NCI-H748 (cell line): ENCODE measurements at regions not wholly inside any gene's neighbourhood (a gene's known extent, or its start where the extent isn't known, plus 50 kb on each side); places are given as distances from the start of the nearest gene placed in this dataset.

Experiments
- DNase-seq: peaks from one replicate; lab custom pipeline; 2025; ENCODE audit not compliant: unreplicated experiment; lab: John Stamatoyannopoulos, UW

GRCh38 chr1:29688471-29689365 lies 452.4 kb downstream of the PTPRU start:
- no peak for DNase-seq

GRCh38 chr1:29687601-29688244 lies 451.4 kb downstream of the PTPRU start:
- DNase-seq, result no peak

- DNase-seq, result no peak
Measured at GRCh38 chr1:29687166-29687565, 450.8 kb downstream of the PTPRU start.

GRCh38 chr1:29686012-29686930 lies 449.9 kb downstream of the PTPRU start:
- DNase-seq, result no peak

- no peak for DNase-seq
Measured at GRCh38 chr1:29685387-29685786, 449.1 kb downstream of the PTPRU start.

GRCh38 chr1:29684141-29684540 lies 447.8 kb downstream of the PTPRU start:
- no peak for DNase-seq

GRCh38 chr1:29683472-29683871 lies 447.1 kb downstream of the PTPRU start:
- DNase-seq, result no peak

- DNase-seq, result no peak
Measured at GRCh38 chr1:29682919-29683295, 446.6 kb downstream of the PTPRU start.

- no peak for DNase-seq
Measured at GRCh38 chr1:29682171-29682918, 446.0 kb downstream of the PTPRU start.

GRCh38 chr1:29681416-29681815 lies 445.1 kb downstream of the PTPRU start:
- DNase-seq, result peak; percentile 18

- DNase-seq, result no peak
Measured at GRCh38 chr1:29679828-29680558, 443.7 kb downstream of the PTPRU start.

- DNase-seq, result no peak
Measured at GRCh38 chr1:29679316-29679715, 443.0 kb downstream of the PTPRU start.

- no peak for DNase-seq
Measured at GRCh38 chr1:29677028-29678024, 441.0 kb downstream of the PTPRU start.

GRCh38 chr1:29676496-29676895 lies 440.2 kb downstream of the PTPRU start:
- no peak for DNase-seq

- peak; percentile 13 for DNase-seq
Measured at GRCh38 chr1:29675481-29676263, 439.4 kb downstream of the PTPRU start.

- DNase-seq, result no peak
Measured at GRCh38 chr1:29674627-29675326, 438.5 kb downstream of the PTPRU start.
